SH-SY5Y (cell line): ENCODE measurements at regions not wholly inside any gene's neighbourhood (a gene's known extent, or its start where the extent isn't known, plus 50 kb on each side); places are given as distances from the start of the nearest gene placed in this dataset.

ENCODE experiments used
- GATA2 ChIP-seq: IDR thresholded peaks from 2 replicates; pipeline ENCODE4 v1.6.1; 2011; ENCODE audit warnings: mild to moderate bottlenecking, low read depth, low read length
- GATA3 ChIP-seq: IDR thresholded peaks from 2 replicates; pipeline ENCODE4 v1.6.1; 2011; ENCODE audit warnings: low read depth, mild to moderate bottlenecking, low read length, moderate library complexity

GRCh38 chr6:66336176-66336575 lies 629.1 kb upstream of the EYS start:
- no peak for TF ChIP-seq GATA2
- TF ChIP-seq GATA3 = no peak
